Epithelial cell of prostate (primary cell): ENCODE measurements at regions not wholly inside any gene's neighbourhood (a gene's known extent, or its start where the extent isn't known, plus 50 kb on each side); places are given as distances from the start of the nearest gene placed in this dataset.
"Not testable (repeated sequence)": the region's sequence is repeated elsewhere in the genome, so short reads cannot be mapped to it uniquely, and the experiment has no call there.

Experiments used
- DNase-seq: peaks from one replicate; pipeline ENCODE4 v3.0.0-alpha.2; 2011; ENCODE audit warnings: low read depth, low spot score
- H3K27ac ChIP-seq: fragments of 450-650 bp; 2 replicates; pipeline ENCODE4 v1.5.1; 2017; ENCODE audit warnings: mild to moderate bottlenecking

GRCh38 chr18:64800151-64800550, 651.3 kb upstream of the LINC00305 start:
- DNase-seq = no peak
- no peak overlapping the region for H3K27ac ChIP-seq

GRCh38 chr18:64799376-64799775, 650.5 kb upstream of the LINC00305 start:
- DNase-seq = no peak
- no peak overlapping the region for H3K27ac ChIP-seq

GRCh38 chr18:64791236-64791635, 642.3 kb upstream of the LINC00305 start:
- no peak overlapping the region for H3K27ac ChIP-seq
- no peak for DNase-seq

GRCh38 chr18:64785686-64786085, 636.8 kb upstream of the LINC00305 start:
- no peak overlapping the region for H3K27ac ChIP-seq
- no peak for DNase-seq

- DNase-seq = no peak
- H3K27ac ChIP-seq = no peak overlapping the region
These were observed 628.7 kb upstream of the LINC00305 start for GRCh38 chr18:64777556-64777955.

- no peak for DNase-seq
- H3K27ac ChIP-seq = no peak overlapping the region
These were observed 617.0 kb upstream of the LINC00305 start for GRCh38 chr18:64765908-64766307.

- DNase-seq = no peak
- no peak overlapping the region for H3K27ac ChIP-seq
These were observed 603.8 kb upstream of the LINC00305 start for GRCh38 chr18:64752707-64753106.

- H3K27ac ChIP-seq = no peak overlapping the region
- DNase-seq = no peak
These were observed 601.0 kb upstream of the LINC00305 start for GRCh38 chr18:64749884-64750283.

GRCh38 chr18:64747803-64748202, 598.9 kb upstream of the LINC00305 start:
- no peak overlapping the region for H3K27ac ChIP-seq
- no peak for DNase-seq

- DNase-seq = no peak
- no peak overlapping the region for H3K27ac ChIP-seq
These were observed 594.0 kb upstream of the LINC00305 start for GRCh38 chr18:64742898-64743297.

GRCh38 chr18:64734063-64734462, 585.2 kb upstream of the LINC00305 start:
- no peak for DNase-seq
- no peak overlapping the region for H3K27ac ChIP-seq

- not testable (repeated sequence) for H3K27ac ChIP-seq, DNase-seq
These were observed 576.8 kb upstream of the LINC00305 start for GRCh38 chr18:64725657-64726056.

- no peak overlapping the region for H3K27ac ChIP-seq
- DNase-seq = no peak
These were observed 572.0 kb upstream of the LINC00305 start for GRCh38 chr18:64720781-64721464.

- no peak overlapping the region for H3K27ac ChIP-seq
- no peak for DNase-seq
These were observed 569.9 kb upstream of the LINC00305 start for GRCh38 chr18:64718808-64719207.

- DNase-seq = peak; percentile 5
- no peak overlapping the region for H3K27ac ChIP-seq
These were observed 568.1 kb upstream of the LINC00305 start for GRCh38 chr18:64717026-64717425.

- no peak overlapping the region for H3K27ac ChIP-seq
- no peak for DNase-seq
These were observed 565.2 kb upstream of the LINC00305 start for GRCh38 chr18:64714086-64714485.

- H3K27ac ChIP-seq = no peak overlapping the region
- DNase-seq = no peak
These were observed 564.4 kb upstream of the LINC00305 start for GRCh38 chr18:64713284-64713683.

- DNase-seq = no peak
- H3K27ac ChIP-seq = no peak overlapping the region
These were observed 563.1 kb upstream of the LINC00305 start for GRCh38 chr18:64712035-64712434.

GRCh38 chr18:64710105-64710861, 561.4 kb upstream of the LINC00305 start:
- peak; percentile 31 for DNase-seq

GRCh38 chr18:64707052-64707451, 558.2 kb upstream of the LINC00305 start:
- H3K27ac ChIP-seq = no peak overlapping the region
- DNase-seq = no peak

More at GRCh38 chr18:64710105-64710861, 561.4 kb upstream of the LINC00305 start:
- H3K27ac ChIP-seq = no peak overlapping the region

- no peak overlapping the region for H3K27ac ChIP-seq
- DNase-seq = no peak
These were observed 550.2 kb upstream of the LINC00305 start for GRCh38 chr18:64699081-64699480.
